ENCODE measurements at regions not wholly inside any gene's neighbourhood (a gene's known extent, or its start where the extent isn't known, plus 50 kb on each side); places are given as distances from the start of the nearest gene placed in this dataset.

GRCh38 chr15:27674826-27675225, 424.3 kb downstream of the OCA2 start:
- no peak for TF ChIP-seq REST (IDR thresholded peaks at IDR 0.05; ENCODE audit: insufficient read depth in 1 of 2, low read depth in 2 of 2, low read length in 2 of 2)
- TF ChIP-seq POLR2AphosphoS5 (IDR thresholded peaks at IDR 0.05; ENCODE audit: low read depth, low read length), result no peak
- no peak for TF ChIP-seq TAF1 (IDR thresholded peaks at IDR 0.05; ENCODE audit: borderline replicate concordance, insufficient read depth, low read length)
- no peak for TF ChIP-seq SIN3A (IDR thresholded peaks at IDR 0.05; ENCODE audit: borderline replicate concordance, insufficient read depth, low read length)
- TF ChIP-seq FOXP2 (optimal IDR thresholded peaks at IDR 0.05; ENCODE audit: borderline replicate concordance, extremely low read depth, extremely low read length, insufficient read depth), result no peak
